ENCODE measurements at regions not wholly inside any gene's neighbourhood (a gene's known extent, or its start where the extent isn't known, plus 50 kb on each side); places are given as distances from the start of the nearest gene placed in this dataset.
A peak's percentile ranks its signal among the peaks of the same experiment; 100 is the strongest.

- no peak for DNase-seq
- H3K27me3 ChIP-seq (replicated peaks), result no peaks in the 10 kb centered on the region
- in situ Hi-C loops (cut with HindIII; ENCODE audit: low pct_ligation_motif_present, low sequenced_read_pairs), result no loop called here
- no peaks in the 10 kb centered on the region for H3K36me3 ChIP-seq (replicated peaks)
- no peak overlapping the region for H3K27ac ChIP-seq
- TF ChIP-seq, protein P1, sequence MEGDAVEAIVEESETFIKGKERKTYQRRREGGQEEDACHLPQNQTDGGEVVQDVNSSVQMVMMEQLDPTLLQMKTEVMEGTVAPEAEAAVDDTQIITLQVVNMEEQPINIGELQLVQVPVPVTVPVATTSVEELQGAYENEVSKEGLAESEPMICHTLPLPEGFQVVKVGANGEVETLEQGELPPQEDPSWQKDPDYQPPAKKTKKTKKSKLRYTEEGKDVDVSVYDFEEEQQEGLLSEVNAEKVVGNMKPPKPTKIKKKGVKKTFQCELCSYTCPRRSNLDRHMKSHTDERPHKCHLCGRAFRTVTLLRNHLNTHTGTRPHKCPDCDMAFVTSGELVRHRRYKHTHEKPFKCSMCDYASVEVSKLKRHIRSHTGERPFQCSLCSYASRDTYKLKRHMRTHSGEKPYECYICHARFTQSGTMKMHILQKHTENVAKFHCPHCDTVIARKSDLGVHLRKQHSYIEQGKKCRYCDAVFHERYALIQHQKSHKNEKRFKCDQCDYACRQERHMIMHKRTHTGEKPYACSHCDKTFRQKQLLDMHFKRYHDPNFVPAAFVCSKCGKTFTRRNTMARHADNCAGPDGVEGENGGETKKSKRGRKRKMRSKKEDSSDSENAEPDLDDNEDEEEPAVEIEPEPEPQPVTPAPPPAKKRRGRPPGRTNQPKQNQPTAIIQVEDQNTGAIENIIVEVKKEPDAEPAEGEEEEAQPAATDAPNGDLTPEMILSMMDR (IDR thresholded peaks at IDR 0.05; ENCODE audit: low read depth, low read length, missing control alignments), result no peak
- no peak overlapping the region for H3K4me3 ChIP-seq (ENCODE audit: low read depth, low read length)
These were observed 168.6 kb upstream of the PDE3A start for GRCh38 chr12:20199780-20200179.

GRCh38 chr12:20201733-20202132, 166.6 kb upstream of the PDE3A start:
- H3K27ac ChIP-seq, result no peak overlapping the region
- TF ChIP-seq, protein P1 (IDR thresholded peaks at IDR 0.05; ENCODE audit: low read depth, low read length, missing control alignments), result no peak
- in situ Hi-C loops (cut with HindIII; ENCODE audit: low pct_ligation_motif_present, low sequenced_read_pairs), result no loop called here
- no peak overlapping the region for H3K4me3 ChIP-seq (ENCODE audit: low read depth, low read length)
- H3K27me3 ChIP-seq (replicated peaks), result no peaks in the 10 kb centered on the region
- DNase-seq, result no peak
- no peaks in the 10 kb centered on the region for H3K36me3 ChIP-seq (replicated peaks)

DNA sequence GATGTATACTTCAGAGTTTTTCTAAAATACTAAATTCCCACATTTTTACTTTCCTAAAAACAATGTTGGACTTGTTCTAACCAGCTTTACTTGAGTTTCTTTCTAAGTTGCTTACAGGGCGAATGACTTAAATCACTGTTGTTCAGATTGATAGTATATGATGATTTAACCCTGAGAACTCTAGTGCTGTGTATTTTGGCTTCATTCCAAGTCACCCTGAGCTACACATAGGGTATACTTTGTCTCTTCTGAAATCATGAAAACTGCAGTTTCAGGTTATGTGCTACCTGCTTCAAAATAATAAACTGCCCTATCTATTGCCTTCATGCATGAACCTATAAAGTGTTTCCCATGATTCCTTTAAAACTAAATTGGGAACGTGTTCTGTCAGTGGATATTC, 162.5 kb upstream of the PDE3A start:
- in situ Hi-C loops (cut with HindIII; ENCODE audit: low pct_ligation_motif_present, low sequenced_read_pairs), result no loop called here
- no peak for DNase-seq
- Histone ChIP-seq H3K27ac (no peak overlapping the region), H3K4me3 (ENCODE audit: low read depth, low read length) (no peak overlapping the region), H3K36me3 (replicated peaks) (no peaks in the 10 kb centered on the region), H3K27me3 (replicated peaks) (no peaks in the 10 kb centered on the region)
- TF ChIP-seq, protein P1 (IDR thresholded peaks at IDR 0.05; ENCODE audit: low read depth, low read length, missing control alignments), result no peak

DNA sequence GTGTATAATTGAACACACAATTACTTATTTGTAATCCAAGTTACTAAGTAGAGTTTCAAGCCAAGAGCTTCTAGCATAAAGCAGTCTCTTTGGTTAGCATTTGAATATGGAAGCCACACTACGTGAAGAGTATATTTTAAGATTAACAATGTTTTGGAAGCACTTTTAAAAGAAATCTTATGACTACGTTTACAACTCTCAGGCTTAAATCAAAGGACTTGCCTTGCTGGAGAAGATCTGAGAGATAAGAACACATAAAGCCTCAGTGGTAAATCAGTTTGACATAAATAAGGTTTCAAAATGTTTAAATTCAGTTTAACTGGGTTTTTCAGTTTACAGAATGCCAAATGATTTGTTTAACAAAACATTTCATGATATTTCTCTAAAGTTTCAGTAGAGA, 161.9 kb upstream of the PDE3A start:
- no peak for DNase-seq
- no peaks in the 10 kb centered on the region for H3K27me3 ChIP-seq (replicated peaks)
- H3K36me3 ChIP-seq (replicated peaks), result no peaks in the 10 kb centered on the region
- H3K27ac ChIP-seq, result no peak overlapping the region
- no peak overlapping the region for H3K4me3 ChIP-seq (ENCODE audit: low read depth, low read length)
- in situ Hi-C loops (cut with HindIII; ENCODE audit: low pct_ligation_motif_present, low sequenced_read_pairs), result no loop called here
- TF ChIP-seq, protein P1 (IDR thresholded peaks at IDR 0.05; ENCODE audit: low read depth, low read length, missing control alignments), result no peak

DNA sequence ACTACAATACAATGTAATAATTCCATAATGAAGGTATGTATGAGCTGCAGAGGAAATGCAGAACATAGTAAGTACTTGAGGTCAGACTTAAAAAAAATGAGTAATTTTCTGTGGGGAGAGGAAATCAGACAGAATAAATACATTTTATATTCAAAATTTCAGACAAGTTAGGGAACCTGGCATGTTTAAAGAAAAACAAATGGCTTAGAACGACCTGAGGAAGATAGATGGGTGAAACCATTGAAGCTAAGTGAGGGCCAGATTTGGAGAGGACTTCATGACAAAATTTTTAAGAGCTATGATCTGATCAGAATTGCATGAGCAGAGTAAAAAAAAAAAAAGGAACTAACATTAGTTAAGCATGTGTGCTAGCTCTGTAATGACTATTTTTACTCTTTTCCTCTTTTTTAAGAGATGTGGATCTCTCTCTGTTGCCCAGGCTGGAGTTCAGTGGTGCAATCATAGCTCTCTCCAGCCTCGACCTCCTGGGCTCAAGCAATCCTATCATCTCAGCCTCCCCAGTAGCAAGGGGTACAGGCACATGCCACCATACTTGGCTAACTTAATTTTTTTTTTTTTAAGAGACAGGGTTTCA, 157.6 kb upstream of the PDE3A start:
- TF ChIP-seq, protein P1 (IDR thresholded peaks at IDR 0.05; ENCODE audit: low read depth, low read length, missing control alignments), result no peak
- in situ Hi-C loops (cut with HindIII; ENCODE audit: low pct_ligation_motif_present, low sequenced_read_pairs), result no loop called here
- no peak overlapping the region for H3K27ac ChIP-seq
- H3K36me3 ChIP-seq (replicated peaks), result no peaks in the 10 kb centered on the region
- no peaks in the 10 kb centered on the region for H3K27me3 ChIP-seq (replicated peaks)
- DNase-seq, result no peak
- H3K4me3 ChIP-seq (ENCODE audit: low read depth, low read length), result no peak overlapping the region

GRCh38 chr12:20211541-20211940, 156.8 kb upstream of the PDE3A start:
- TF ChIP-seq, protein P1 (IDR thresholded peaks at IDR 0.05; ENCODE audit: low read depth, low read length, missing control alignments), result no peak
- no peaks in the 10 kb centered on the region for H3K36me3 ChIP-seq (replicated peaks)
- H3K27me3 ChIP-seq (replicated peaks), result no peaks in the 10 kb centered on the region
- in situ Hi-C loops (cut with HindIII; ENCODE audit: low pct_ligation_motif_present, low sequenced_read_pairs), result no loop called here
- no peak overlapping the region for H3K4me3 ChIP-seq (ENCODE audit: low read depth, low read length)
- peak overlapping the region; percentile 96 for H3K27ac ChIP-seq
- no peak for DNase-seq

Data from brain microvascular endothelial cell (primary cell).